ENCODE measurements at regions not wholly inside any gene's neighbourhood (a gene's known extent, or its start where the extent isn't known, plus 50 kb on each side); places are given as distances from the start of the nearest gene placed in this dataset.

GRCh38 chr3:72382460-72382859 is 465.8 kb downstream of the SHQ1 start:
- Histone ChIP-seq H3K9me3 (no peaks in the 10 kb centered on the region), H3K27ac (no peak overlapping the region), H3K4me1 (peaks cover 34 to 73% (median 47%) of the 10 kb centered on the region in 4 donors), H3K36me3 (peaks cover 7 to 16% (median 10%) of the 10 kb centered on the region in 4 donors), H3K4me3 (no peak overlapping the region), H3K27me3 (no peaks in the 10 kb centered on the region)
- no peak for ATAC-seq (ENCODE audit: low FRiP score in 2 of 2)
- no peak for DNase-seq
- WGBS, 2 donors: 89 to 94% methylated on average over 4 of the region's 4 CpGs
- TF ChIP-seq POLR2A (IDR thresholded peaks at IDR 0.05) (no peak), POLR2AphosphoS5 (IDR thresholded peaks at IDR 0.05) (no peak), CTCF (IDR thresholded peaks at IDR 0.05) (no peak), EP300 (IDR thresholded peaks at IDR 0.05) (no peak)

- WGBS, 2 donors: 87 to 93% methylated on average over 6 of the region's 6 CpGs
- Histone ChIP-seq H3K4me1 (peaks cover 34 to 67% (median 45%) of the 10 kb centered on the region in 4 donors), H3K4me3 (no peak overlapping the region), H3K36me3 (peaks cover 7 to 24% (median 10%) of the 10 kb centered on the region in 4 donors), H3K9me3 (no peaks in the 10 kb centered on the region), H3K27me3 (no peaks in the 10 kb centered on the region), H3K27ac (no peak overlapping the region)
- TF ChIP-seq CTCF (IDR thresholded peaks at IDR 0.05): no peak
- DNase-seq (no peak), ATAC-seq (ENCODE audit: low FRiP score in 2 of 2) (no peak)
Observed at GRCh38 chr3:72381584-72381983, 466.7 kb downstream of the SHQ1 start.

DNA sequence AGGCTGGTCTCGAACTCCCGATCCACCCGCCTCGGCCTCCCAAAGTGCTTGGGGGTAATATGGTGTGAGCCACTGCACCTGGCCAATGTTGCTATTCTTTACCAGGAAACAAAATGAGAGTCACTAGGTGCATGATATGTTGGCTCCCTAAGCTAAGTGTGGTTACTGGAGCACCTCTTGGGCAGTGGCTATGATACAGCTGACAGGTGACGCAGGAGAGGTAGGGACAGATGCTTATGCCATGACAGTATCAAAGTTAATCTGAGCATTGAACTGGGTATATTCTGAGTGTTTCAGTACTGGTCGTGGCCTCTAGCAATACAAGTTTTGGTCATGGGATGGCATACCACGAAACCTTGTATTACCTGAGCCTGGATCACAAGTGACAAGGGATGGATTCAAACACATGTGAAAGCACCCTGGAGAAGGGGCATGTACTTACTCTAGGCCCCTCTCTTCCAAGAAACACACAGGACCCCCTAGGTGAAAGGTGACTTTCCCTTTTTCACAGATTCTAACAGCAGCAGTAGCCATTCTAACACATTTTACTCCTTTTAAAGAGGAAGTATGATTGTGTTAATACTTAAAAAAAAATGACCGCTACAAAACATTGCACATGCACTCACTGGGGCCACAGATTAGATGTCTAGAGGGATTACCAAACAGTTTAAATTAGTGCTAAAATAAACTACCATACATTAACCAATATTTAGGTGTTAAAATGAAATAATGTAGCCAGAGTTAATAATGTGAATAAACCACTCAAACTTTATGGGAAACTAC is 467.3 kb downstream of the SHQ1 start:
- peaks cover 32 to 60% (median 44%) of the 10 kb centered on the region in 4 donors for H3K4me1 ChIP-seq
- peak; percentile 10 to 50 for ATAC-seq (ENCODE audit: low FRiP score in 2 of 2)
- TF ChIP-seq POLR2AphosphoS5 (IDR thresholded peaks at IDR 0.05) (no peak), EP300 (IDR thresholded peaks at IDR 0.05) (no peak), CTCF (IDR thresholded peaks at IDR 0.05) (no peak), POLR2A (IDR thresholded peaks at IDR 0.05) (no peak)
- no peak for DNase-seq
- 92 to 93% methylated on average over 8 of the region's 8 CpGs for WGBS, 2 donors
- H3K27ac ChIP-seq: no peak overlapping the region
- H3K27me3 ChIP-seq: no peaks in the 10 kb centered on the region
- H3K36me3 ChIP-seq: peaks cover 7 to 28% (median 10%) of the 10 kb centered on the region in 4 donors
- H3K4me3 ChIP-seq: no peak overlapping the region
- no peaks in the 10 kb centered on the region for H3K9me3 ChIP-seq

GRCh38 chr3:72380193-72380592 is 468.1 kb downstream of the SHQ1 start:
- ATAC-seq (ENCODE audit: low FRiP score in 2 of 2) (peak in 1 of 2 donors; percentile 45), DNase-seq (no peak)
- Histone ChIP-seq H3K36me3 (peaks cover 7 to 28% (median 10%) of the 10 kb centered on the region in 4 donors), H3K27me3 (no peaks in the 10 kb centered on the region), H3K27ac (no peak overlapping the region), H3K4me1 (peaks cover 32 to 62% (median 41%) of the 10 kb centered on the region in 4 donors), H3K9me3 (no peaks in the 10 kb centered on the region), H3K4me3 (no peak overlapping the region)
- TF ChIP-seq CTCF (IDR thresholded peaks at IDR 0.05): no peak
- TF ChIP-seq EP300 (IDR thresholded peaks at IDR 0.05): no peak
- TF ChIP-seq POLR2A (IDR thresholded peaks at IDR 0.05): no peak
- no peak for TF ChIP-seq POLR2AphosphoS5 (IDR thresholded peaks at IDR 0.05)
- 79% methylated on average over 4 of the region's 4 CpGs for WGBS, 2 donors
